ENCODE measurements at regions not wholly inside any gene's neighbourhood (a gene's known extent, or its start where the extent isn't known, plus 50 kb on each side); places are given as distances from the start of the nearest gene placed in this dataset.
"Not testable (repeated sequence)": the region's sequence is repeated elsewhere in the genome, so short reads cannot be mapped to it uniquely, and the experiment has no call there.

DNA sequence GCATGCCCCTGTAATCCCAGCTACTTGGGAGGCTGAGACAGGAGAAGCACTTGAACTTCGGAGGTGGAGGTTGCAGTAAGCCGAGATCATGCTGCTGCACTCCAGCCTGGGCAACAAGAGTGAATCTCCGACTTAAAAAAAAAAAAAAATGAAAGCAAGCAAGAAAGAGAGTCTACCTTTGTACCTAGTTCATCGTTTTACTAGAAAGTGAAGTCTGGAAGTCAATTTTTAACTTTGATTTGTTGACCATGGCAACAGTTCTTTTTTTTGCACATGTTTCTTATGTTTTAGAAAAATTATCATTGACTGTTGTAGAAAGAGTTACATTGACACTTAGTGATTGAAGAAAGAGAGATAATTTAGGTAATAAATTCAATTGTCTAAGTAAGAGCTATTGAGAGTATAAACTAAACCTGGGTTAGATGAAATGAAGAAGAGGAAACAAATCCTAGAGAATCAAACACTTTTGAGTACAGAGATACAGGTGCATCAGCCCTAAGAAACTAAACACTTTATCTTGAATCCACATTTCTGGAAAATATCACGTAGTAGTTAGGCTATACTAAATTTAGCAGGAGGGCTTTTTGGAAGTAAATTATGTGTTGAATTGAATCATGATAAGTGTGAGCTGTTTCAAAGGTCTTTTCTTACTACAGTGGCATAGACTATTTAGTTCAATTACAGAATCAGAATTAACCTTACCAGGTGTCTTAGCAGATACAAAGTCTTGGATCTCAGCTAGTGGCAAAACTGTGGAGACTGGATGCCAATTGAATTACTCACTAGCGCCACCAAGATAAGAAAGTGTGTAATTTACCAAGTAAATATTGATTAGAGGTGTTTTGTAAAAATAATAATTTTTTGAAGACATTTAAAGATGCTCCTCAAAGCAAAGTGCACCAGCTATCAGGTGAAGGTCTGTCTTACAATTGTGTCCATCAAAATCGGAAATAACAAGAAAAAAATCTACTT lies 303.4 kb upstream of the NRXN1 start:
- DNase-seq (ENCODE audit: low spot score) = no peak

DNA sequence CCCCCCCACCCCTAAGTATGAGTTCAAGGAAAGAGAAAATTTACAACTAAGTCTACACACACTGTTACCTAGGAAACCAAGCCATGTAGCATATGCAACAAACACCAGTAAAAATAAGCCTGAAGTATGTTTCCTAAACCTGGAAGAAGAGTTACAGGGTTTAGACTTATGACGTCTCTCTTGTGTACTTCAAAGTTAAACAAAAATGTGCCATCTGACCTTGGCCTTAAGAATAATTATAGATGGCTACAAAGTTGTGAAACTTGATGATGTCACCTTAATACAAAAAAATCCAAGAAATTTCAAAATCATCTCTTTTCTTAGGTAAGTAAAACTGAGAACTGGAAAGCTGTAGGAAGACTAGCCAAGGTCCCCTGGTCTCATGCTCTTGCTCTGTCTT lies 297.6 kb upstream of the NRXN1 start:
- DNase-seq (ENCODE audit: low spot score) = no peak

DNA sequence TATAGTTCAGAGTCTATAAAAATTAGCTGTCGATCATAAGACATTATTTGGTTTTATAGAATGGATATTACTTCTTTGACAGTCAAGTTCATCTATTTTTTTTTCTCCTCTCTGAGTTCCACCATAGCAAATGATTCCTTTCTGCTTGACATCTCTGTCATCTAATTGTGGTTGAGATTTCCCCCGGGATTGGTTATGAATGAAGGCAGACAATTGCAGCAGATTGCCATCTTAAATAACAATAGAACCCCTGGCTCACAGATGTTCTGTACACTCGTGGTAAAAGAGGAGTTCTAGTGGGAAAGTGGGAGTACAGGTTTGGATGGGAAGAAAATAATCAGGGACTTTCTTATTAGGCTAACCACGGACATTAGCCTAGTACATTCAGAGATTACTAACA lies 292.1 kb upstream of the NRXN1 start:
- no peak for DNase-seq (ENCODE audit: low spot score)

DNA sequence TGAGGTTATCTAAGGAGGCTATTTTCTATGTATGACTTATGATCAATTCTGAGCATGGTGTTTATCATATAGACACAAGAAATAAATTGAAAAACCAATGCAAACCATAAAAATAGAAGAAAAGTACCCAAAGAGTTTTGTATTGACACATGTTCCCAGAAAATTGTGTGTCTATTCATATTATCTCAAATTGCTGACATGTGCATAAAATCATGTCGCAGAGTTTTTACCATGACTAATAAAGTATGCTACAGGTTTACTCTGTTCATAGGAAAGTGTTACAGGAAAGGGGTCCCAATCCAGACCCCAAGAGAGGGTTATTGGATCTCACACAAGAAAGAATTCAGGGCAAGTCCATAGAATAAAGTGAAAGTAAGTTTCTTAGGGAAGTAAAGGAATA lies 290.7 kb upstream of the NRXN1 start:
- no peak for DNase-seq (ENCODE audit: low spot score)

DNA sequence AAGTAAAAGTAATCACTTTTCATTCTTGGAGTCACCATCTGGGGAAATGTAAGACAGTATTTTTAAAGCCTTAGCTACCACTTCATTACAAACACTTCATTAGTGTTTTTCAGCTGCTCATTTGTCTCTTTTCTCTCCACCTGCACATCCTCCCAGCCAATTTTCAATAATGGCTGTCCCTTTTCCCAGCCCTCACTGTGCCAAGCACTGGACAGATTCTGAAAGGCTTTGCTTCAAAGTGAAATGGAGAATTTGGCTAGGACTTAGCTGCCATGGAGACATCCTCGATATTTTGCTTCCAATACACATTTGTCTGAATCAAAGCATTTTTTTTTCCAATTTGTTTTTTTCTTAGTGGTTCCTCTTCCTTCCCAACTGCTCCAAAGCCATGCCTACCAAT lies 272.4 kb upstream of the NRXN1 start:
- no peak for DNase-seq (ENCODE audit: low spot score)

DNA sequence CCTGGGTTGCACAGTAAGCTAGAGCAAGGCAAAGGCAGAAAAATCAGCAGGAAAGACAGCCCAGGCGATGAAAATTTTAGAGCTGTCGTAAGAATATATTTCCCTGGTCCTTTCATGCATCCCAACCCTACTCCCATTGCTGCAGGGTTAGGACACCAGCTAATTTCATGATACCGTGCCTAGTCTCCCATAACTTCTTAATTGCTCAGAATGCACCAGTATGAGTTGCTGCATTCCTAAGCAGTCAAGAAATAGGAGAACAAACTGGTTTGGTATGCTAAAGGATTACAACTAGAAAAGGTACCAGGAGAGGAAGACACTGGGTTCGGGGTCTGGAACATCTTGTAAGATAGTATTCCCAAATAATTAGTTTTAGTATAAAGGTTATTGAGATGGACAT lies 269.4 kb upstream of the NRXN1 start:
- no peak for DNase-seq (ENCODE audit: low spot score)

DNA sequence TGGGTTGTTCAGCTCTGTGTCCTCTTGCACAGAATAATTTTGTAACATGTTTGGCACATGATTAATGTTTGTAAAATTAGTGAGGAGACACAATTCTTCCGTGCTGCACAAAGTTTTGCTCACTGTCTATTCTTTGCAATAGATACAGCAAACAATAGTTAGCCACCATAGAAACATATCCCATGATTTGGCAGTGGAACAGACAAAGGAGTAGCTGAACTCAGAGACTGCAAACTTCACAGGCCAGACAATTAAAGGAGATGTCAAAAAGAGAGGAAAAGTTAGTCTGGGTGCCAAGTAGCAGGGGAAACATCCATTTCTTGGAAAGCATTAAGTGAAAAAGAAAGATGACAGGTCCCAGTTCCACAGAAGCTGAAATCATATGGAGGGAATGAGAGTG lies 267.4 kb upstream of the NRXN1 start:
- DNase-seq (ENCODE audit: low spot score) = no peak

DNA sequence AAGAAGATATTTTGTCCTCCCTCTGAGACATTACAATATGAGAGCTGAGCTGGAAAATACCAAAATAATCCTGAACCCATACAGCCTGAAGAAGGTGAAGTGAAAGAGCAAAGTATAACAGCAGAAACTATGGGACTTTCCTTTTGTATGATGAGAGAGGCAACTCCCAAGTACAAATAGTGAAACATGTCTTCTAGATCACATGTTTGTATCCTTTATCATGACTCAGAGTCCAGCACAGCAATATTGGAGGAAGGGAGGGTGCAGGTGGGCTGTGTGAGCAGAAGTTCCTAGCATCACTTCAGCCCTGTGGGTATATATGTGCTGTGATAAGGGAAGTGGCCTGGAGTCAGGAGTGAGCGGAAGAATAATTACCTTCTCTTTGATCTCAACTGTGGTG lies 265.6 kb upstream of the NRXN1 start:
- no peak for DNase-seq (ENCODE audit: low spot score)

DNA sequence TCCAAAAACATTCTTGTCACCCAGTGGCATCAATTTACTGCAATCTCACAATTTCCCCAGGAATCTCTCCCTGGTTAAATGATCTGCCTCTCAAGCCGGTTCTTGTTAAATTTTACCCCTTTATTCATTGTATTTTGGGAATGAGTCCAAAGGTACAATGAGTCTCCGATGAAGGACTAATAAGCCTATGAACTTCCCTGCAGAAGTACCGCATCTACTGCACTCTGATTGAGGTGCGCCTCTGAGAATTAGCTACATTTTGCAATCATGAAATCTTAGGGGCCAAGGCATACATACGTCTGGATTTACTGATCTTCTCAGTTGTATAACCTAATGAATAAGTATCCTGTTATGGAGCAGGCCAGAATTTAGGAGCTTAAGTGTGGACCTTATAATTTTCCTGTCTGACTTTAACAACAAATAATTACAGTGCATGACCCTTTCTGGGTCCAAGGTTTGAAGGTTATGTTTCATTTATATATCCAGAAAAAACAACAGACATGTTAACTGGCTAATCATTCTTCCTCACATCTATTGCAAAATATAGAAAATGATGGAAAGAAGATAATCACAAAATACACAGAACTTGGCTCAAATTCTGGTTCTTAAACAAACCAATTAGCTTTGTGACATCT lies 261.8 kb upstream of the NRXN1 start:
- no peak for DNase-seq (ENCODE audit: low spot score)

DNA sequence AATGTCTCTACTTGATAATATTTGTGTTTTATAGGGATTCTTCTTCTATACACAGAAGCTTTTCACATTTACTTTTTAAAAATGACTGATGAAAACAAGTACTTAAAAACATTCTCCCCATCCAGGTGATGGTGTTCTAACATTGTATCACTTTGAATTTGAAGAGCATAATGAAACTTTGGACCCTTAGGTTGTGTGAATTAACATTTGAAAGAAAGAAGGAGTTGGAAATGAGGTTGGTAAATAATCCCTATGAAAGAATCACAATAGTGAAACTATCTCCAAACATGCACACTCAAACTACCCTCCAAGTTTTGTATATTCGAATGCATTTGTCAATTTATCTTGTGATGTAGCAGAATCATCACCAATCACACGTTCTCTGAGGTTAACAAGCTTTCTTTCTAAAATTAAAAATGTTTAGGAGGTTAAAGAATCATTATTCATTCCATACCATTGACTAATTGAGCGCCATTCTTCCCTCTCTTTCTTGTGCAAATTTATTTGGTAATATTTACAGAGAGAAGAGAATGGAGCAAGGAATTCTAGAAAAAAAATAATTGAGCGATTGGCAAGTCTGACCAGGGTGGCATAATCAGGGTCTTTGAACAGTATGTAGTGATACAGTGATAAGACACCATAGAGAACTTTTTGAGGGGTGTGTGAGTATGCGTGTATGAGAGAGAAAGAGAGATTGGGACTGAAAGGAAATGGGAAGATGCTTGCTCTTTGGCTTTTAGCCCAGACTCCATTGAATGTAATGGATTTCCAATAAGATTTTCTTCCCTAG lies 260.0 kb upstream of the NRXN1 start:
- no peak for DNase-seq (ENCODE audit: low spot score)

DNA sequence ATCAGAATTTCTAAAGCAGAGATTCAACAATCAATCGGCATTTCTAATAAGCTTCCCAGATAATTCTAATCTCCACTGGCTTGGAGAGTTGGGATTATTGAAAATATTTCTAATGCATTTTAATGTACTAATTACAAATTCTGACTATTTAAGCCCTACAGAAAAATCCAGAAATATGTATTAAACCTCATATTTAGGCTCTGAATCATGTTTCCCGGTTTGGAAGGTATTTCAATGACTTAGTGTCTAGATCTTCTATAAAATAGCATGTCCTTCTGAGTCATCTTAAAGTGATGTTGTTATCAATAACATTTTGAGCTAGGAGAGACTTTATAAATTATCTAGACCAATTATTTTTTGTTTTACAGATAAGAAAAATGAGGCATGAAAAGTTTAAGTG lies 258.8 kb upstream of the NRXN1 start:
- no peak for DNase-seq (ENCODE audit: low spot score)

DNA sequence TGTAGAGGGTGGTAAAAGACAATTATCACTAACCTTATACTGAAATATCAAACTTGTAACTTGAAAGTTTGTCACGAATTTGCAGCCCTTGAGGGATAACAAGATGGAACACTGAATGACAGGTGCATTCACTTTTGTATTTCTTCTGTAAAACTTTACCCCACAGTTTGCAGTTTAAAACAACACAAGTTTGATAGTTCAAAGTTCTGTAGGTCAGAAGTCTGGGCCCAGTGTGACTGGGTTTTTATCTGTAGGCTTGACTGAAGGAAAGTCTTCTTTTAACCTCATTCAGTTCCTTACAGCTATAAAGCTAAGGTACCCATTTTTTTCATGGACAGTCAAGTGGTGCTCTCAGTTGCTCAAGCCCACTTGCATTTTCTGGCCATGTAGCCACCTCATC lies 257.1 kb upstream of the NRXN1 start:
- DNase-seq (ENCODE audit: low spot score) = no peak

DNA sequence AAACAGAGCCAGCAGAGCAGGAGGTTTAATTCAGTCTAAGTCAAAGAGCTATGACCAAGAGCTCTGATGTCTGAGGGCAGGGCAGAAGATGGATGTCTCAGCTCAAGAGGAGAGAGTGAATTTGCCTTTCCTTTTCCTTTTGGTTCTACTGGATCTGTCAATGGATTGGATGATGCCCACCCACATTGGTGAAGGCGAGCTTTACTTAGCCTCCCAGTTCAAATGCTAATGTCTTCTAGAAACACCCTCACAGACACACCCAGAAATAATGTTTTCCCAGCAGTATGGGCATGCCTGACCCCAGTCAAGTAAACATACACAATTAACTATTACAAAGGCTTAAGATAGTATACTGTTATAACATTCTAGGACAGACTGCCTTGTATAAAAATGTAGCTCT lies 236.3 kb upstream of the NRXN1 start:
- DNase-seq (ENCODE audit: low spot score) = no peak

DNA sequence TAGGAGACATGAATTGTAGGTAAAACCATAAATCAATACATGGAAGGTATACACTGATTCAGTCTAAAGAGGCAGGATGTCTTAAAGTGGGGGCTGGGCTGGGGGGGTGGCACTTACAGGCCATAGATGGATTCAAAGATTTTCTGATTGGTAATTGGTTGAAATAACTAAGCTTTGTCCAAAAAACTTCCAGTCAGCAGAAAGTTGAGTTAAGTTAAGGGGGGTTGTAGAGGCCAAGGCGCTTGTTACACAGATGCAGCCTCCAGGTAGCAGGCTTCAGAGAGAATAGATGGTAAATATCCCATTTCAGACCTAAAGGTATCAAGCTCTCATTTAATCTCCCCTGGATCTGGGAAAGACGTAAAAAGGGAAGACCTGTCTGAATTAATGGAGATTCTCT lies 233.6 kb upstream of the NRXN1 start:
- DNase-seq (ENCODE audit: low spot score) = no peak

DNA sequence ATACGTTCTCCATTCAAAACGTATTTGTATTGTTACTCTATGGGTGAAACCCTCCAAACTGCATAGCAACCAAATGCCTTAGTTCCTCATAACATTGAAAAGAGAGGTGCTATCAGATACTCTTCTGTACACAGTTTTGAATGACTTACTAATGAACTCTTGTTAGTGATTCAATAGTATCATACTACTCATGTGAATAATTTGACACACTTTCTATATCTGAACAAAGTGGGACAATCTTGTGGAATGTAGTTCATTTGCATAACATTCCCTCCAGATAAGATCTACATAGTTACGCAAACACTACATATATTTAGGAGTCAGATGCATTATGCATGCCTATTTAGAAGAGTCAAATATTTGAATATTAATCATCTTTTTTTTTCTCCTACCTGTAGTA lies 232.0 kb upstream of the NRXN1 start:
- DNase-seq (ENCODE audit: low spot score) = no peak

DNA sequence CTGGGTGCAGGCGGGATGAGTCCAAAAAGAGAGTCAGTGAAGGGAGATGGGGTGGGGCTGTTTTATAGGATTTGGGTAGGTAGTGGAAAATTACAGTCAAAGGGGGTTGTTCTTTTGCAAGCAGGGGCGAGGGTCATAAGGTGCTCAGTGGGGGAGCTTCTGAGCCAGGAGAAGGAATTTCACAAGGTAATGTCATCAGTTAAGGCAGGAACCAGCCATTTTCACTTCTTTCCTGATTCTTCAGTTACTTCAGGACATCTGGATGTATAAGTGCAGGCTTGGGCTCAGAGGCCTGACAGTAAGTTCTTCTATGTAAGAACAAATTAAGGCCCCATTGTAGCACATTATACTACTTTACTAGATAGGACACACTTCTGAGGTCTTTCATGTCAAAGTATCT lies 231.2 kb upstream of the NRXN1 start:
- not testable (repeated sequence) for DNase-seq (ENCODE audit: low spot score)

DNA sequence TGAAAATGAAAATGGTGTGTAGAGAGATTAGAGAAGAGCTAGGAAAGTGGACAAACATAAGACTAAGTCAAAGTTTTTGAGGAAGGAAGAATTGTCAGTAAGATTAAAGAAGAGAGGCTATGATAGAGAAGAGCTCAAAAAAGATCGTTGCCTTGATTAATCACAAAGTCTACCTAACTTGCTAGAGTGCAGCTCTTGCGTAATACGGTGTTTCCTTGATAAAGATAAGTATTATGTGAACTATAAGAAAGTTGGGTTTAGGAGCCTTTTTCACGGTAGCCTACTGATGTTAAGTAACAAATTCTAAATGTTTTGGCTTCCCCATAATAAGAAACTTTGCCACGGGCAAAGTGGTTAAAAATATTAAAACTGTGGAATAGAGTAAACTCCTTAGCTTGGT lies 226.4 kb upstream of the NRXN1 start:
- no peak for DNase-seq (ENCODE audit: low spot score)

DNA sequence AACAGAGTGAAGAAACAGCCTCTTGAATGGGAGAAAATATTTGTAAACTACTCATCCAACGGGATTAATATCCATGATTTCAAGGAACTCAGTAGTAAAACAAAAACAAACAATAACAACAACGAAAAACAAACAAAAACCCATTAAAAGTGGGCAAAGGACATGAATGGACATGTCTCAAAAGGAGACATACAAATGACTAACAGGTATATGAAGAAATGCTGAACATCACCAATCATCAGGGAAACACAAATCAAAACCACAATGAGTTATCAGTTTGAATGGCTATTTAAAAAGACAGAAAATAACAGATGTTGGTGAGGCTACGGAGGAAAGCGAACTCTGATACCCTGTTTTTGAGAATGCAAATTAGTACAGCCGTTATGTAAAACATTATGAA lies 224.8 kb upstream of the NRXN1 start:
- no peak for DNase-seq (ENCODE audit: low spot score)

DNA sequence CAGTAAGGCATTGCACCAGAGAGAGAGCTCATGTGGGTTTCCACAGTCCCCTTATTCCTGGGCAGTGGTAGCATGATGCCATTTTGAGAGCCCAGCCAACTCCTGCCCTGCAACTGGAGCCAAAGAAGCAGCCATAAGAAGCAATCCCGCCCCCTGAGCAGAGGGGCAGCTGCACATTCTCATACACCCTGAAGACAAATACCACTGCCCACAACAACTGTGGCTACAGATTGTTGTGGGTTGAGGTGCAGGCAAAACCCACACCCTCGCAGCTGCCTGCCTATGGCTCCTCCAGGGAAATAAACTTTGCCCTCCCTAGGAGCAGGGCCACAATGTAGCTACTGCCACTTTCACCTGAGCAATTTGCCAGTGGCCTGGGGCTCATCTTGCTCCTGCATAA lies 219.4 kb upstream of the NRXN1 start:
- no peak for DNase-seq (ENCODE audit: low spot score)

DNA sequence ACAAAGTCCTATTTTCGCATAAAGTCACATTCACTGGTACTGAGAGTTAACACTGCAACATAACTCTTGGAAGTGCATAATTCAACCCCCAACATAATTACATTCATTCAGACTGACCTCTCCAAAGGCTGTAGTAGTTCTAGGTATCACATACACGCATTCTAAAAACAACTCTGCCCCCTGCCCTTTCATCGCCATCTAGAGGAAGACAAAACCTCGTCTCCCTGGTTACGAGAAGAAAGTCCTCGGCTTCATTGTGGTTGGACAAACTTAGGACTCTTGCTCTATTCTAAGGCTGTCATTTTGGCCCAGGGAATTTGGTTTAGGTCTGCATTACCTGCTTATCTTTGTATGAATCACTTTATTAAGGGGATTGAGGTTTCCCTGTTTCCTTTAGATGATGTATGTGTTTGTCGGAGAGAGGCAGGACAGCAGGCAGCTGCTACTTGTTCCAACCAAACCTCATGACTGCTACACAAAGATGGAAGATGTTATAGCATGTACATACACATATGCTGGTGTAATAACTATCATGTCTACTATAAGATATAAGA lies 215.4 kb upstream of the NRXN1 start:
- no peak for DNase-seq (ENCODE audit: low spot score)

DNA sequence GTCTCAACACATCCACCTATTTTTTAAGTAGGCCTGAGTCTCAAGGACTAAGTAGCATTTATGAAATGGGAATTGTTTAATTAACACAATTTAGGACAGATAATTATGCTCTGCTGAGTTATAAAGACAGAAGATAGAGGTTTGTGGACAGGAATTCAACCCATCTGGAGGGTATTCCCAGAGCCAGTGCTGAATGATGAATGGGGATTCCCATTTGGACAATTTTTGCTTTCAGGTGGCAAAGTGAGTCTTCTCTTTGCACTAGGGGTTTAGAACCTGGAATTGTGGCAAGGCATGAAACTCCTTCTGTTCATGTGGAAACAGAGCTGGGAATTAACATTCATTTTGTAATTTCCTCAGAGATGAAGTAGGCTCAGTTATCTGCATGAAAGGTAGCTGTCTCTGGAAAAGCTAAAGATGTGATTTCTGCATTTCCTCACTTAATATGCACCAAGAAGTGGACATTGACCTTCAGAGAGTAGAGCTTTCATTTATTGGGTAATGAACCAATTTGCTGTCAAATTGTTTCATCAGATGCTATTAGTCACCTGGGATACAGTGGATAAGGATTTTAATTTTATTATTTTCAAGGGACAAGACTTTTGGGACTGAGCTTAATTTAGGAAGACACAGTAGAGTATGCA lies 212.1 kb upstream of the NRXN1 start:
- no peak for DNase-seq (ENCODE audit: low spot score)
